HG02973 (cell line): ENCODE measurements at regions not wholly inside any gene's neighbourhood (a gene's known extent, or its start where the extent isn't known, plus 50 kb on each side); places are given as distances from the start of the nearest gene placed in this dataset.

ENCODE experiments used
- ATAC-seq: cut with Tn5 transposase; IDR thresholded peaks from one replicate; pipeline ENCODE4 v1.9.1; 2021; ENCODE audit warnings: moderate library complexity; ENCODE audit not compliant: unreplicated experiment

DNA sequence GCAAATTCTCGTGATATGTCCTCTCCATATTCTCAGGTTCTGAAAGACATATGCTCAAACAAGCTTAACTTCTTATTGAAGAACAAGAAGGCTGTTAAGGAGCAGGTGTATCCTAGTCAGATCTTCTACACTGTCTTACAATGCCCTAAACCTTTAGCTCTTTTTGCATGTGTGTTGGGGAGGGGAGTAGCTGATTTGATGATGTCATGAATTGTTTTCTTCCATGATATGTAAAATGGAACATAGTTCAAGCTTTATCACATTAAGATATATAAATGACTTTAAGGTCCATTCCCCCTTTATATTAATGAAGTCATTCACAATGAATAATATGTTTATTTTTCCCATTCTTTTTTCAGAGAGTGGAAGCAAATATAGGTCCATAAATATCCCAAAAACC lies 332.5 kb upstream of the FAM241A start:
- ATAC-seq: no peak

DNA sequence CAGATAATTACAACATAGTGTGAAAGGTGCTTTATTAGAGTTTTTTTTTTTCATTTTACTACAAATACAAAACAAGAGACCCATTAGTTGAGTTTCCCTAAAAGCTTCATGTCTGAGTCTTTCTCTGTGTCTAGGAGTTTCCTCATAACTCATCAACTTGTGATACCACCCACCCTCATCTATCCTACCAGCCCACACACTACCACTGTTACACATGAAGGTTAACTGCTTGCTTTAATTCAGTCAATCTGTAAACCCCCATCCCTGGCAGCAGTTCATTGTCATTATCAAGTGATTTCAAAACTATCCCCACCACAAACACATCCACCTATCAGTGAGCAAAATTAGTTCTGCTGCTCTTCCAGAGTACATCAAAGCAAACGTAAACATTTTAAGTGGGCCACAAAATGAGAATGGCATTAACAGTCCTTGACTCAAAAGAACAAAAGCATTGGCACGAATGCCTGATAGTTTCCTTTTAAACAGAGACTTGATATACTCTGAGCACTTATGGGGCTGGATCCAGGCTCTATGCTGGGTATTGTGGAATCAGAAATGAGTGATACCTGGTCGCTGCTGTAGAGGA lies 331.6 kb upstream of the FAM241A start:
- no peak for ATAC-seq

DNA sequence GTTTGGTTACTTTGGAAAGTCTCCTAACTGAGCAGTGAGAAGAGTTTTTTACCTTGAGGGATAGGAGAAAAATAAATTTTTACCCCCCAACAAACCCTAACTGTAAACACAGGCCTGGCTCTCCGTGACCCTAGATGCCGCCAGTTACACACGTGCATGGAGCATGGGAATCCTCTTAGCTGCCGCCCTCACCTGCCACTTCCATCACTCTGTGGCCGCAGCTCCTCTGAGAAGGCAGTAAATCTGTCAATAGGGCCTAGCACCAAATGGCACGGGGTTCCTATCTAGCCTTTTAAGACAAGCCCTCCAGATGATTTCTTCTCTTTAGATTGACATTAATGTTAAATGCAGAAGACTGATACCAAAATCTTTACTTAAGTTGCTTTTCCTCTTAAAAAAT lies 330.3 kb upstream of the FAM241A start:
- no peak for ATAC-seq

DNA sequence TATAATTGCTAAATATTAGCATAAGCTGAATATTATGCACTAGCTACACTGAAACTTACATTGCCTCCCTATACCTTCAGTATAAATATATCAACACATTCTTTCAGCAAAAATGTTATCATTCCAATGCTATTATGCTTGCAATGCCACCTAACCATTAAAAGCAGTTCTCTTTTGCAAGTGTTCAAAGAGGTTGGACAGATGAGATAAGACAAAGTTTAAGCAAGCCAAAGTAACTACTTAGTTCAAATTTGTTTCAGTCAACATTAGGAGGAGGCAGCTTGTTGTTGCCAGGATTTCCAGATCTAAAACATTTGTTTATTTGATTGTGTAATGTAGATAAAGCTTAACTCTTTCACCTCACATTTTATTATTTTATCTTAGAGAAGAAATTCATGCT lies 323.9 kb upstream of the FAM241A start:
- ATAC-seq: no peak

DNA sequence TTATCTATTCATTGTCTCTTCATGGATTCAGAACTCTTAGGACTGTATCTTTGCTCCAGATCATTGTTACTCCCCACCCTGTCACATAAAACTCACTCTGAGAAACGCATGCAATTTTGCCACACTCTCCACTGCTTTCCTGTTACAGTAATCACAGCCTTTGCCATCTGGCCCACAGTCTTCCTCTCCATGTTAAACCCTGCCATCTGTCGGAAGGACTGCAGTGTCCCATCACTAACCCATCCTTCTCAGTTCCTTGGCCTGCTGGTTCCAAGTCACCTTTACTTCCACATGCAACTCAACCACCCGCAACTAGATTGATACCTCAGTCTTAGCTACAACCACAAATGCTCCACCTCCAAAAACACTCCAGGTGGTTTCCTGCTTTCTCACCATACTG lies 308.7 kb upstream of the FAM241A start:
- ATAC-seq: no peak

DNA sequence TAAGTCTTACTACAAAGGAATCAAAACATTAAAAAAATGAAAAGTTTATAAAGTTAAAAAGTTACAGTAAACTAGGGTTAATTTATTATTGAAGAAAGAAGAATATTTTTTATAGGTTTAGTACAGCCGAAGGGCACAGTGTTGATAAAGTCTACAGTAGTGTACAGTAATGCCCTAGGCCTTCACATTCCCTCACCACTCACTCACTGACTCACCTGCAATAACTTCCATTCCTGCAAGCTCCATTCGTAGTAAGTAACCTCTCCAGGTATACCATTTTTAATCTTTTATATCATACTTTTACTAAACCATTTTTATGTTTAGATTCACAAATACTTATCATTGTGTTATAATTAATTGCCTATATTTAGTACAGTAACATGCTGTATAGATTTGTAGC lies 307.5 kb upstream of the FAM241A start:
- no peak for ATAC-seq

DNA sequence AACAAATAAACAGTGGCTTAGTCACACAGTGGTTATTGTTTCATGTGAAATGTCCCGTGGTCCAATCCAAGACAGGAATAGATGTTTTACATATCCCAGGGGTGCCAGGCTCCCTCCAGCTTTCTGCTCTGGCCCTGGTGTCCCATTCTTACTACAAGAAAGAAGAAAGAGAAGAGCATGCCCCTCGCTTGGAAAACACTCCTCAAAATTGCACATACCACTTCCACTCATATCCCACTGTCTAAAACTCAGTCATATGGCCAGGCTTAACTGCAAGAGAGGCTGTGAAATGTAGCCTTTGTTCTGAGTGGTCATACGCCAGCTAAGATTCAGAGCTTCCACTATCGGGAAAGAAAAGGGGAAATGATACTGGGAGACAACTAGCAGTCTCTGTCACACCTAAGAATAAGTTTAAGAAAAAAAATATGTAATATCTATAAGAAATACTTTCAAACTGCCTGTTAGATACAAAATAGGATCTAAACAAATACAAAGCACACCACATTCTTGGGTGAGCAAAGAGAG lies 306.8 kb upstream of the FAM241A start:
- ATAC-seq: peak; percentile 86

DNA sequence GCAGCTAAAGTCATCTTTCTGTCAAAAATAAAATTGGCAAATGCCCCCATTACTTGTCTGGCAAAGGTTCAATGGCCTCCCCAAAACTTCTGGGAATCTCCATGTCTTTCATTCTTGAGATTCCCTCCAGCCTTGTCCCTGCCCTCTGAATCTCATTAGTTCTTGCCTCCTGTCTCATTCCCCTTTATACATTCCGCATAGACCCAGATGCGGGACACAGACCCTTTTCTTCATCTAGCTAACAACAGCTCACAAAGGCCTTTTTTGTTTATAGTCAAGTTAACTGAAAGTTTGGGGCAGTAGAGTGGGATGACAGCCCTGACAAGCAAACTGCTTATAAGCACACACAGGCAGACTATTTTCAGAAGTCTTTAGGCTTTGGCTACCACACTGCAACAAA lies 306.1 kb upstream of the FAM241A start:
- ATAC-seq: no peak

DNA sequence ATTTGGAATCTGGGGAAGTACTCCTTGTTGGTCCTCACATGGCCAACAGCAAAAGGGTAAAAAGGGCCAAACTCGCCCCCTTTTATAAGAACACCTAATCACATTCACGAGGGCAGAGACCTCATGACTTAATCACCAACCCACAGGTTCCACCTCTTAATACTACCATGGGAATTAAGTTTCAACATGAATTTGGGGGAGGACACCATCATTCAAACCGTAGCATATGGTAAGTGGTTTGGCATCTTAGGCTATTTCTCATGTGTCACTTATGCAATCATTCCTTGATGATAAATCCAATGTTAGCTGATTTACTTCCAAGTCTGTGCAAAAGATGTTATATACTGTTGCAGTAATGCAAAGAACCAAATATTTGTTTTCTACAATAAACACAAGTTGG lies 302.9 kb upstream of the FAM241A start:
- ATAC-seq: no peak

DNA sequence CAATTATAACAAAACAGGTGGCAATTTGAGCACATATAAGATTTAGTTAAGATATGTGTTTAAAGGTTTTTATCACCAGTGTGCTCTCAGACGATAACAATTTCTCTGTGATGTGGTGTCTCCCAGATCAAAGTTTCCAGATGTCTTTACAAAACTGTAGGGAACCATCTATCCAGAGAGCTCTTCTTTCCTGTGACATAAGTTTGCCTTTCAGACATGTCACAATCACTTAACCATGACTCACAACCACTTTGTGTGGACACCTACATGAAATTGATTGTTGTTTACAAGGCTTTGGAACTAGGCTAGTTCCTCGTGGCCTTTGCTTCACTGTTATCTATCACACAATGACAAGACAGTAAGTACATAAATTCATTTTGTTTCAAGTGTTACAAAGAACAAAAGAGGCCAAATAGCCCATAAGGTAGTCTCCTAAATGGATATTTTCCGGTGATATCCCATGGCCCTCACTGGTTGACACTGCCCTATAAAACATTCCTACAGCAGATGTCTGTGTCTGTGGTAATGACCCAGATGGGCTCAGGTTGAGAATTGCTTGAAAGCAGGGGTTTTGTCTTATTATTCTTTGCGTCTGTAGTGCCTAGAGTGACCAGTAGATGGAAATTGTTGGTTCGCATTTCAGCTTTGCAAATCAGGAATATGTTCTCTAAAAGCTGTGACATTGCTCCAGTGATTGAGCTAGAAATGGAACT lies 297.8 kb upstream of the FAM241A start:
- ATAC-seq: no peak

DNA sequence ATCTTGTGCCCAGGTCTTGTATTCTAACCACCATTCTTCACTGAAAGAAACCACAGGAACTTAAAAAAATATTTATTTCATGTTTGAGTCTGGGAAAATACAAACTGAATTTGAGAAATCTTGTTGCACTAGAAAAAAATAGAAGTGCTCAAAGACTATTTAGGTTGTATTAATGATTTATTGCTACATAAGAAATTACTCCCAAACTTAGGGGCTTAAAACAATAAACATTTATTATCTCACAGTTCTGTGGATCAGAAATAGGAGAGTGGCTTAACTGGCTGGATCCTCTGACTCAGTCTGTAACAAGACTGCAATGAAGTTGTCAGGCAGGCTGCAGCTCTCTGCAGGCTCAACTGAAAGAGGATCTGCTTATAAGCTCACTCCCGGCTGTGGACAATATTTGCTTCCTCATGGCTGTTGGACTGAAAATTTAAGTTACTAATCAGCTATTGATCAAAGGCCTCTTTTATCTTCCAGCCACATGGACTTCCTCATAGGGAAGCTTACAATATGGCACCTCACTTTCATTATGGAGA lies 295.4 kb upstream of the FAM241A start:
- ATAC-seq: no peak

DNA sequence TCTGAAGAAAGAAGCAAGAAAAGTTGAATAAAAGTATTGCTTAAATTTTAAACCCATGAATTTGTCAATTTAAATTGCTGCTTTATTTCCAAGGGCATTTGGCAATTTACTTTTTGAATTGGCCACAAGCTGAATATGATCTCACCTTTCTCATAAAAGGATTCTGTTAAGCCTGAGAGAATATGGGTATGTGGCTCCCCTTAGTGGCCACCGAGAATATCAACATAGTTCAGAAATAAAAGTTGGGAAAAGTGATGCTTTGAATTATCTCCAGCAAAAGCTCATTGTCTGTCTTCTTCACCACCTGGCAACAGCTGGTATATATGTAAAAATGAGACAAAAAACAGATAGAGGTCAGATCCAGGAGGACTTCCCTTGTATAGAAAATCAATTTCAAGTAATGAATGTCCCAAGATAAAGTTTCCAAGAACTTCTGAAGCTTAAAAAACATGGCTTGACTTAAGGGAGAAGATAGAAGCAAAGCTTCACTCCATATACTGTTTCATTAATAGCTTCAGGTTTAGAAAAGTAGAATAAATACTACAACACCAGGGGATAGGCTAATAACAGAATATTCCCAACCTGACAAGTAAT lies 290.7 kb upstream of the FAM241A start:
- ATAC-seq: peak; percentile 83

DNA sequence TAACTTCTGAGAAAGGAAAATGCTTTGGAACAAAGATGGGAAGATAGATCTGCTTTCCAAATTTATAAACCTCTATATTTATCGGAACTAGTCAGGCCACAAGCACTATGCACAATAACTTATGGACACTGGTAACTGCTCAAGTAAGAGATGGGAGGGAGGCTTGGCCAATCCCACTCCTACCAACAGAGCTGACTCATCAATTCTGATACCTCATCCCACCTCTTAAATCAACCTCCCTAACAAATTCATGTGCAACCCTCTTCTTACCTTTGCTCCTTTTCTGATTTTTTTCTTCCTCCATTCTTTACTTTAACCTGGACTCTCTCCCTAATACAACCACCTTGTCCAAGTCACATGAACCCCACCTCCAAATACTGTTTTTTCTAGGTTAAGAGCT lies 289.9 kb upstream of the FAM241A start:
- ATAC-seq: no peak

DNA sequence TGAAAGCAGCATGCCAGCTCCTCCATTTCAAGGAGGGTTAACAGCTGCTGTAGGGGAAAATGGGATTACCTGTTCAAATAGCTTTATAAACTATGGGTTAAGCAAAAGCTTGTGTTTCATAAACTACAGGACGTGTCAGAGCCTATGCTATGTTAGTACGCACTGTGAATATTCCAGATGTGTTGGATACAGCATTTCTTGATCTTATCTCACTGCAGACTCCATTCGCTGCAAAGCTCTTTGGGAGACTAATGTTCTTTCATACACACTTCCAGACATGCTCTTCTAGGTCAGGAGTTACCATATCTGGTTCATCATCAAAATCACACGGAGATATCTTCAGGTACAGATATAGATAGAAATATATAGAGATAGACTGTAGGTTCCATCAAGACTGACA lies 281.2 kb upstream of the FAM241A start:
- no peak for ATAC-seq

DNA sequence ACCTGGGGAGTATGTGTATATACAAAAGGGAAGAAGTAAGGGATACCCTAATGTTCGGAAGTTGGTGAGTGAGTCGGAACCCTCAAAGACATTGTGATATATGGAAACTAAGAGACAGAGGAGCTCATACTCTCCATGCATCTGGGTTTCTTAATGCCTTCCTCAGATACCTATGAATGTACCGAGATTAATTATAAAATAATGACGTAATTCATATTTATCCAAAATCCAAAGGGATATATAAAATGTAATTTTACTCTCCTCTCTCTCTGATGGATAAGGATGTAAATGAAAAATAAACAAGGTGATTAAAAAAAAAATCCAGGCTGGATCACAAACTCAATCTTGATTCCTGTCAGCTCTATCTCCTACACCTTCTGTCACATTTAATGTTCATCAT lies 275.9 kb upstream of the FAM241A start:
- no peak for ATAC-seq

DNA sequence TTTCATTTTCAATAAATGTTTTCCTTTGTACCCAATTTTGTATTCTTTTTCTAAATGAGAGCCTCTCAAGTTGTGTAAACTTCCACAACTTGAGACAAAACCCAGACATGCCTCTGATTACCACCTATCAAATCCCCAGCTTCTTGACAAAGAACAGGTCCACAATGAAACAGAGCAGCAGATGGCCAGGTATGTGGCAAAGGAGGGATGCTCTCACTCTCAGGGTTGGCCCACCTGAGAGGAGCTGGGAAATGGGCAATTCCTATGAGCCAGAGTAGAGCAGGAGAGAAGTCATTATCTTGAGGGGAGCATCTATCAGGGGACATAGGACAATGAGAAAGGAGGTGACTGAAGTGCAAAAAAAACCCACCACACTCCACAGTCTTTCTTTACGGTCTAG lies 273.5 kb upstream of the FAM241A start:
- no peak for ATAC-seq

DNA sequence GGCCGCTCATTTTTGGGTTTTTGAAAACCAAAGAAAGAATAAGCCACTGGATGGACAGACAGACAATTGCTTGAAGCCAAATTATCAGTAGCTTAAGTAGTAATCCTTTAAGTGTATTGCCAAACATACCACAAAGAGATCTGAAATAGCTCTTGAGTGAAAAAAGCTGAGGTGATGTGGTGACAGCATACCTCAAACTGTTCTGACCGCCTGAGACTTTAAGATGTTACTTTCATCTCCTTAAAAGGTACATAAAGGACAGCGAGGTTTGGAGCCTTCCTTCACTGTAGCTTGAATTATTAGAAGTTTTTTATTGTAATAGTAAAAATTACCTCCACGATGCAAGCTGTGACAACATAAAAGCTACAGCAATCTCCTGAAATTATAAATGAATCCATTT lies 271.5 kb upstream of the FAM241A start:
- no peak for ATAC-seq

DNA sequence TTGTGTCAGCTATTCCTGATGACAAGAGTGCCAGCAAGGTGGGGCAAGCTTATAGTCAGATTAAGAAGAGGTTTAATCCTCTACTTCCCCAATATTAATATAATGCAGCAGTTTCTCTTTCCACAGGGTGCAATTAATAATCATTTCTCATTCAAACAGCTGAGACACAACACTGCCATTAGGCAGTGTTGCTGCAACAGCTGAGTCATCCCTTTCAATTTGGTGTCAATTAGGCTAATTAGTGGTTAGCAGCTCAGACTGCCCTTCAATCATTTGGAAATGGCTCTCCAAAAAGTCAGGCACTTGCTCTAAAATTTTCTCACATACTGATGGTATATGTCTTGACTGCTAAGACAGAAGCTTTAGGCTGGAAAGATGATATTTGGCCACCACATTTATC lies 265.7 kb upstream of the FAM241A start:
- no peak for ATAC-seq

DNA sequence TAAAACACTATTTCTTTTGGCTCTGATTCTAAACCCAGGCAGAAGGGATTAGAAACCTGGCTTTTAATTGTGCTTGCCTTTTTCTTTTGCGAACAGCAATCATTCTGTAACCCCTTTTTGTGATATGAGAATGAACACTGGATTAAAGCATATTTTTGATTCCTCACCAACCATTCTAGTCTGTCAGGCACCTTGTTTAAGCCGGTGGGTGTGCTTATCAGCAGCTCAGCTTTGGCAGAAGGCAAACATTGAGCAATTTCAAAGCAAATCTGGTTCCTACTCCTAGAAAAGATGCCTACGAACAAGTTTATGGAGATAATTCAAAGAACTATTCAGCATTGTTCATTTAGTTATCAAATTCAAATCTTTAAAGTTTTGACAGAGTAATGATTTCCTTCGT lies 265.1 kb upstream of the FAM241A start:
- ATAC-seq: no peak

DNA sequence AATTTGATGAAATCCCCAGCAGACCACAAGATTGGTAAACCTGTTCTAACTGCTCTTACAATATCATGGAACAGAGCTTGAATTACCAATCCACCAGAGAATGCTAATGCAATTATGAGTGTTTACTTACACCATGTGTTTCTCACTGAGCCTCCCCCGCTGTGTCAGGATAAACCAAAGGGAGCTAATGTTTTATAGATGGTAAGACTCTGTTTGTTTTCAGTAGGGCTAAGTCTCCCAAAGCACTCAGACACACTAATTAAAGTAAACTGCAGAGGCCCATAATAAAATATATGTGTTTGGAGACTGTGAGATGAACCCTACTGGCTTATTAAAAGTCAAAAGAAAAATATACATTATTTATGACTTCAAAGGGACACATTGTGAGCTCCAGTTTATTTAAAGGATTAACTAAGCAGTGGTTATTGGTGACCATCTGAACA lies 261.7 kb upstream of the FAM241A start:
- ATAC-seq: no peak

DNA sequence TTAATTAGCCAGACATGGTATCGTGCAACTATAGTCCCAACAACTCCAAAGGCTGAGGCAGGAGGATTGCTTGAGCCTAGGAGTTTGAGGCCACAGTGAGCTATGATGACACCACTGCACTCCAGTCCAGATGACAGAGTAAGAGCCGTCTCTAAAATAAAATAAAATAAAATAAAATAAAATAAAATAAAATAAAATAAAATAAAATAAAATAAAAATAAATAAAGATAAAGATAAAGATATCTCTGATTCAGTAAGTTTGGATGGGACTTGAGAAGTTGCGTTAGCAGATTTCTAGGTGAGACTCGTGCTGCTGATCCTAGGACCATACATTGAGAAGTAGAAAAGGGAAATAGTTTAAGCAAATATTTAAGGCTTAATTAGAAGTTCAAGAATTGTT lies 254.8 kb upstream of the FAM241A start:
- no peak for ATAC-seq

DNA sequence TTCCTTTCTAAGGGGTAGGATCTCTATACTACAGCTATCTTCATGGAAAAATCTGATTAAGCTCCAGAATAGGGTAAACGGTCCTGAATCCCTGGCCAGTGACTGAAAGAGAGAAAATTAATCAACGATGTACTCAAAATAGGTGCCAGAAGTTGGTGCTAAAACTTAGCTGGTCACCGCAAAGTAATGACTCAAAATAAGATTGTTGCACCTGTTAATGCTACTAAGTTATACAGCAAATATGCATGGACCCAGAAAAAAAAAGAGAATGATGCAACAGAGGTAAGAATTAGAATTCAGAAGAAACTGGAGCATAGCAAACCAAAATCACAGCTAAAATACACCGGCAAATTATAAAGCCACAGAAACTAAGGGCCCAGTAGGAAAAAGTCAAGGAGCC lies 239.7 kb upstream of the FAM241A start:
- ATAC-seq: peak; percentile 79
